GM18507 (cell line): ENCODE measurements at regions not wholly inside any gene's neighbourhood (a gene's known extent, or its start where the extent isn't known, plus 50 kb on each side); places are given as distances from the start of the nearest gene placed in this dataset.
A peak's percentile ranks its signal among the peaks of the same experiment; 100 is the strongest.

Experiments
- DNase-seq: peaks from one replicate; pipeline ENCODE4 v3.0.0; 2011; ENCODE audit warnings: low read depth; ENCODE audit not compliant: insufficient read length; ENCODE audit errors: extremely low spot score
- FAIRE-seq: peaks from 2 replicates; lab custom pipeline; 2011; peaks lifted over from hg19 to GRCh38; lab: Jason Lieb, UNC

GRCh38 chr1:81551946-81552345 is 248.8 kb upstream of the ADGRL2 start:
- FAIRE-seq (no peak), DNase-seq (no peak)

- DNase-seq: no peak
- FAIRE-seq: no peak
These were observed 250.0 kb upstream of the ADGRL2 start for GRCh38 chr1:81550753-81551152.

- no peak for DNase-seq
- peak; percentile 77 for FAIRE-seq
These were observed 251.1 kb upstream of the ADGRL2 start for GRCh38 chr1:81549588-81550127.

- FAIRE-seq: no peak
These were observed 251.7 kb upstream of the ADGRL2 start for GRCh38 chr1:81548918-81549587.

DNA sequence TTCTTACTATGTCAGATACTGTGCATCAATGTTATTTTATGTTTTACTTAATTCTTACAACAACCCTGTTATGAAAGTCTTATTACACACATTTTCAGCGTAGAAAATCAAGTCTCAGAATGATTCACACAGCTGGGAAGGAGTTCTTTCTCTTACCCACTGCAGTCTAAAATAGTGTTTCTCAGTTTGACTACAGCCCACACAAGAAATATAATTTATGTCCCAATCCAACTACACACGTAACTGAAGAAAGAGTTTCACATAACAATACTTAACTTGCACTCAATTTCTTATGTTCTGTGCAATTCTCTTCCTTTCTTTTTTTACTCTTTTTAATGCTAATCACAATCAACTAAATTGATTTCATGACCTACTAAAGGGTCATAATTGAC is 252.8 kb upstream of the ADGRL2 start:
- DNase-seq (no peak), FAIRE-seq (peak; percentile 83)

More at GRCh38 chr1:81548918-81549587, 251.7 kb upstream of the ADGRL2 start:
- DNase-seq: no peak

GRCh38 chr1:81547261-81547911 is 253.3 kb upstream of the ADGRL2 start:
- DNase-seq (no peak), FAIRE-seq (no peak)

DNA sequence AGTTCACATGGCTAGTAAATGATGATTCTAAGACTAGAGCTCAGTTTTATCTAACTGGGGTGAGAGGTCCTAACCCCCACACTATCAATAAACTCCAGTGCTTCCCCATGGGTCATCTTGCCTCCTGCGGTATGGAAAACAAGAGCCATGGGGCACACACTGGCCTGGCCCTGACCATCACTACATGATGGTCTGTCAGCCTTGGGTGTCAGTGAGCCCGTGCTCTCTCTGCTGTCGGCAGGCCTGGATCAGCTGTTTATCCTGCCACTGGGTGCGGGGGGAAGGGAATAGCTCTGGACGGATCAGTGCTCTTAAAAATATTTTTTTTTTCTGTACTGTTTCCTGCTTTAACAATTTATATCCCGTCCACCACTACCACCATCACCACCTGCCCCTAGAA is 255.0 kb upstream of the ADGRL2 start:
- FAIRE-seq (no peak), DNase-seq (no peak)

DNA sequence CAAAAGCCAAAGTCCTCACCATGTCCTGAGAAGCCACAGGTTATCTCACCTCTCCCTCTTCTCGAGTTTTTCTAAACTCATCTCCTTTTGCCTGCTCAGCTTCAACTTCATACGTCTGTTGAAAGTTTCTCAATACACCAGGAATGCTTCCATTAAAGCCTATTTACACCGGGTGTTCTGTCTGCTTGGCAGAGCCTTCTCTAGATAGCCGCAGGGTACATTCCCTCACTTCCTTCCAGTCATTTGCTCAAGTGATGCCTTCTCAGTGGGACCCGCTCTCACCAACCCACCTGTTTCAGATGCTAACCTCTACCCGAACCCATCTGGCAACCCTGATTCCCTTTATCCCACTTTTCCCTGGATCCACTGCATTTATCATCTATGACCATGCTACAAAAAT is 257.0 kb upstream of the ADGRL2 start:
- FAIRE-seq (no peak), DNase-seq (no peak)

- no peak for FAIRE-seq
- no peak for DNase-seq
These were observed 258.5 kb upstream of the ADGRL2 start for GRCh38 chr1:81542196-81542595.

DNA sequence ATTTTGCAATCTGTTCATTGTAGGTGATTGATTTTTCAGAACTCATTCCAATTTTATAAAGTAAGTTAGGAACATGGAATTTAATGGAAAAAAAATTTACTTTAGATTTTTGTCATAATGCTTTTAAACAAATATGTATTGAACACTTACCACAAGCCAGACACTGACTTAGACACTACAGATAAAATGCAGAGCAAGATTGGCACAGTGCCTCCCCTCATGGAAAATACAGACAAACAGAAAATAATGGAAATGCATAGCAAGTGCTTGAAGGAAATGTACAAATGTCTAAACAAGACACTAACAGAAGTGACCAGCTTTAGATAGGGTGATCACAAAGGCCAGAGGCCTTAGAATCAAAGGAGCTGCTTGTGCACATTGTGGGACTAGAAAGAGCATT is 260.5 kb upstream of the ADGRL2 start:
- no peak for DNase-seq
- FAIRE-seq: no peak

DNA sequence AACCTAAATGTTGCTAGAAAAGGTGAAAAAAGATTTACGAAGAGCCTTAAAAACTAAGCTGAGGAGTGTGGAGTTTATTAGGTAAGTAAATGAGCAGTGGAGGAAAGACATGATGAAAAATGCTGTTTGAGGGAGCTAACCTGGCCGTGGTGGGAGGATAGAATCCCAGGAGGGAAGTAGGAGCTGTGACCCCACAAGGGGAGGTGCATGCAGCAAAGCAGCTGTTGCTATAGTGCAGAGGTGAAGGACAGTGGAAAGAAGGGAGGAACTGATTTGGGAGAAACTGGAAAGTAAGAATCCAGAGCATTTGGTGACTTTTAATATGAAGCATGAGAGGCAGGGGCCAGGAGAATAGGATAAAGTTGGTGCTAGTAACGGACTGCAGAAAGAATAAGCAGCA is 271.7 kb upstream of the ADGRL2 start:
- no peak for FAIRE-seq
- DNase-seq: no peak

GRCh38 chr1:81525085-81525484 is 275.6 kb upstream of the ADGRL2 start:
- FAIRE-seq (no peak), DNase-seq (no peak)

GRCh38 chr1:81519987-81520386 is 280.7 kb upstream of the ADGRL2 start:
- no peak for DNase-seq
- no peak for FAIRE-seq

DNA sequence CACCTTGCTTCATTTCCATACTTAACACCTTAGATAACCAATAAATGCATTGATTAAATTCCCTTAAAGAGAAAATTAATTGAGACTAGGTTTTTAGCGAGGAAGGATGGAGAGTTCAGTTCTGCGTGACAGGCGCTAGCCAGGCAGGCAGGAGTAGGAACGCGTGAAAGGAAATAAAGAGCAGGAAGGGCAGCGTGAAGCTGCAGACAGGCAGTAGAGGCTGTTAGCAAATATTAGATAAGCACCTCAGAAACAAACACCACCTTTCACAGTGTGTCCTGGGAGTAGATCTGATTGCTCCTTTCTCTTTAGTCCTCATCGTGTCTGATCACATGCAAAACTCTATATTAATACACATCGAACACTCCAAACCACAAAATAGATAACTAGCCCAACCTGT is 282.7 kb upstream of the ADGRL2 start:
- no peak for FAIRE-seq
- no peak for DNase-seq

DNA sequence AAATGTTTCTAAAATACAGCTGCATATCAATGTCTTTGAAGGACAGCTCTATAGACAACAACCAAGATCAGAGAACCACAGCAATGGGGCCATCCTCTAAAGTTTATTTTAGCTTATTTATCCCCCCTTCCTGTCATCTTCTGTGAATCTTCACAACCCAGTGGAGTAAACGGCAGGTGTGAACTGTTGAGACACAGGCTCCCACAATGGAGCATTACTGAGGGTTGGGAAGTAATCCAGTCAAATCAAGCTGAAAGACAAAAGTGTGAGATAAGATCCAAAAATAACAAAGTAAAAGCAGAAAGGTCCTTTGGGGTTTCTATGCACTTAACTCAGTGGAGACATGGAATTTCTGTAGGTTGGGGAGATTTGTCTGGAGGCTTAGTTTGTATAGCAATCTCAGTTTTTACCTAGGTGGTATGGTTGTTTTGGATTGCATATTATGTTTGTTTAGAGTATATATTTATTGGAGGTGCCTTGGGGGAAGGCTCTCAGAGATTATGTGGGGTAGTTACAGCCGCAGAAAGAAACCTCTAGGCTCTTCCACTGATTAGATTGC is 286.9 kb upstream of the ADGRL2 start:
- DNase-seq (no peak), FAIRE-seq (no peak)

DNA sequence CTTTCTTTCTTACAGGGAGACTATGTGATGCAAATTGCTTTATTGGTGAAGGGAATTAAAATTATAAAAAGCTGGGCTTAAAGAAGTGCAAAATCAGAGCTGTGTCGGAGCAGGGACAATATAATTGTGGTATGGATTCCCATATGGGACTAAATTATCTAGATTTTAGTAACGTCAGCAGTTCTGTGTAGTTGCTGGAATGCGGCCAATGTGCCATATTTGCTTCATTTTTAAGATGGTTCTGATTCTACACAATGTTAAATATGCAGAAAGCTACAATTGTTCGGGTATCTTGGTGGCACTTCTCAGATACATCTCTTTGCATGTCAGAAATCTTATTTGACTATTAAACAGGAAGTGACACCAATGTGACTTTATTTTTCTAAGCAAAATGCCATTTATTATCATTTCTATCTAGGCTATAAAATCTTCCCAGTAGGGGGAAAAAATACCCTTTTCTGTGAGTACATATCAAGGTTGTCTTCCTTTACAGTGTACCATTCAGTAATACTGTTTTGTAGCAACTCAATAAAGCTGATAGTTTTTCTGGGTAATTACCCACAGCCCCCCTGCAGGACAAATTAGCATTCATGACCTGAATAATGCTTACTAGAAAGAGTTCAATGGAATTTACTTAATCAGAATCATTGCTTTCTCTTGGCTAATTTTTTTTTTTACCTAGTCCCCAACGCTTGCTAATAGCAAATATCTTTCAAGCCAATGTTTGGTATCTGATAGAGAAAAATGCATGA is 288.3 kb upstream of the ADGRL2 start:
- no peak for FAIRE-seq
- no peak for DNase-seq

DNA sequence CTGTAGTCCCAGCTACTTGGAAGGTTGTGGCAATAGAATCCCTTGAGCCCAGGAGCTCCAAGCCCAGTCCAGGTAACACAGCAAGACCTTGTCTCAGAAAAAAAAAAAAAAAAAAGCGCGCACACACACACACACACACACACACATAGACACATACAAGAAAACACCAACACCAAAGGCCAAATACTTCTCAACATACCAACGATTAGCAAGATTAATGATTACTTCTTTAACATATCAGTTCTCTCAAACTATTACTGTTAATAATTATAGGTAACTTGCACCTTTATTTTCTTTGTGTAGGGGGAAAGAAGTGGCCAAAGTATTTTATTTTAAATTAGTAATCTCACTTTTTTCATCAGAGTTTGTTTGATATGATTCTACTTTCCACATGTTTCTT is 289.5 kb upstream of the ADGRL2 start:
- no peak for DNase-seq
- no peak for FAIRE-seq

GRCh38 chr1:81510701-81511100 is 290.0 kb upstream of the ADGRL2 start:
- DNase-seq: no peak
- FAIRE-seq: no peak

DNA sequence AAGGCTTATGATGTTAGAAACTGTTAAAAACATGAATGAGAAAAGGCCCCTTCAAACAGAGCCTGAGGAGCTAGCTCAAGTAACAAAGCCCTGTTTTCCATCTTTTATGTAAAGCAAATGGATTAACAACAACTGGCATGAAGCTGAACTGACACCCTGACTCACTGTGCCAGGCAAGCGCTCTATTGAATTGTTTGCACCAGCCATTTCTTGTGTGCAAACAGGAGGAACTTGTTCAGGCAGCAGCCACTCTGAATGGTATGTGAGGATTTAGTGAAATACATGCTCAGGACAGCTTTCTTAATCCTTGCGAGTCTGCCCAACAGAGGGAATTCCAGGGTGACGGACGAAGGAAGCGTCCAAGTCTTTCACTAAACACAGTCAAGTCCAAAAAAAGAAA is 291.1 kb upstream of the ADGRL2 start:
- FAIRE-seq: no peak
- DNase-seq: no peak

DNA sequence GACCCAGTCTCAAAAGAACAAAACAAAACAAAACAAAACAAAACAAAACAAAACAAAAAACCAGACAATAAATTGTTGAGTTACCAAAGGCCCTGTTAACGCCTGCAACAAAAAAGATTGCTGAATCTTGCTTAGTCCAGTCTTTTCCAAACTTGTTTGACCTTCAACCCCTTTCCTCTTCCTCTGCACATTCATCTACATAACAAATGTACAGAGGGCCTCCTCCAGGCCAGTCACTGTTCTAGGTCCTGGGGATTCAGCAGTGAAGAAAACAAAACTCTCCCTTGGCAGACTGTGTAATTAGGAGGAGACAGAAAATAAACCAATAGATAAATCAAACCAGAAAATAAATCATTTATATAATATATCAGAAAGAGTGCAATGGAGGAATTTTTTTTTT is 294.0 kb upstream of the ADGRL2 start:
- no peak for DNase-seq

More for the DNA sequence above, 294.0 kb upstream of the ADGRL2 start:
- FAIRE-seq: no peak
